GM23248 (cell line): ENCODE measurements at regions not wholly inside any gene's neighbourhood (a gene's known extent, or its start where the extent isn't known, plus 50 kb on each side); places are given as distances from the start of the nearest gene placed in this dataset.

ENCODE experiments used
- DNase-seq: peaks from one replicate; pipeline ENCODE4 v3.0.0-alpha.2; 2015
- H2AFZ ChIP-seq: fragments of 200-600 bp; sonication (generic); 2 replicates; pipeline ENCODE4 v1.6.1; 2016; ENCODE audit warnings: antibody characterized with exemption
- H3F3A ChIP-seq: fragments of 200-600 bp; sonication (generic); 2 replicates; pipeline ENCODE4 v1.6.1; 2016; ENCODE audit warnings: mild to moderate bottlenecking, antibody characterized with exemption, mixed run types; ENCODE audit not compliant: insufficient read depth
- H3K27ac ChIP-seq: fragments of 200-600 bp; sonication (generic); 2 replicates; pipeline ENCODE4 v1.5.1; 2016; ENCODE audit warnings: mild to moderate bottlenecking
- H3K27me3 ChIP-seq: fragments of 200-600 bp; sonication (generic); replicated peaks from 2 replicates; pipeline ENCODE4 v1.6.1; 2016; ENCODE audit warnings: mild to moderate bottlenecking; ENCODE audit not compliant: insufficient read depth
- H3K36me3 ChIP-seq: fragments of 200-600 bp; sonication (generic); 2 replicates; pipeline ENCODE4 v1.6.1; 2016; ENCODE audit warnings: low read depth, mild to moderate bottlenecking
- H3K4me1 ChIP-seq: fragments of 200-600 bp; sonication (generic); 2 replicates; pipeline ENCODE4 v1.6.1; 2016; ENCODE audit warnings: mild to moderate bottlenecking; ENCODE audit not compliant: insufficient read depth
- H3K4me2 ChIP-seq: fragments of 200-600 bp; sonication (generic); one replicate; pipeline ENCODE4 v1.6.1; 2016; ENCODE audit warnings: mild to moderate bottlenecking; ENCODE audit not compliant: unreplicated experiment
- H3K4me3 ChIP-seq: fragments of 200-600 bp; sonication (generic); 2 replicates; pipeline ENCODE4 v1.5.1; 2016; ENCODE audit warnings: mild to moderate bottlenecking
- H3K79me2 ChIP-seq: fragments of 200-600 bp; sonication (generic); 2 replicates; pipeline ENCODE4 v1.6.1; 2016; ENCODE audit warnings: mild to moderate bottlenecking; ENCODE audit not compliant: insufficient read depth
- H3K9ac ChIP-seq: fragments of 200-600 bp; sonication (generic); 2 replicates; pipeline ENCODE4 v1.6.1; 2016; ENCODE audit warnings: mild to moderate bottlenecking
- H3K9me2 ChIP-seq: fragments of 200-600 bp; sonication (generic); 2 replicates; pipeline ENCODE4 v1.6.1; 2016; ENCODE audit warnings: mixed run types, mild to moderate bottlenecking, moderate library complexity; ENCODE audit not compliant: insufficient read depth
- H3K9me3 ChIP-seq: fragments of 200-600 bp; sonication (generic); one replicate; pipeline ENCODE4 v1.6.1; 2017; ENCODE audit warnings: low read depth
- H4K20me1 ChIP-seq: fragments of 200-600 bp; sonication (generic); 2 replicates; pipeline ENCODE4 v1.6.0; 2016; ENCODE audit not compliant: insufficient read depth
- EZH2 ChIP-seq: fragments of 200-600 bp; sonication (generic); IDR thresholded peaks from 2 replicates; pipeline ENCODE4 v1.6.1; 2018; ENCODE audit warnings: antibody characterized with exemption, mild to moderate bottlenecking; ENCODE audit not compliant: insufficient read depth, poor library complexity, severe bottlenecking
- EZH2phosphoT487 ChIP-seq: fragments of 200-600 bp; sonication (generic); IDR thresholded peaks from 2 replicates; pipeline ENCODE4 v1.6.1; 2018; ENCODE audit warnings: antibody characterized with exemption, moderate library complexity, mild to moderate bottlenecking, low read depth; ENCODE audit not compliant: insufficient read depth
- WGBS, 2 experiments: methylation state at CpG; one replicate each; pipeline ENCODE4 v1.1.6; 2015 to 2017; ENCODE audit warnings: low lambda C conversion rate in 2 of 2, low coverage in 1 of 2; ENCODE audit errors: missing lambda C conversion rate in 2 of 2; 5-methylcytosine and 5-hydroxymethylcytosine counted together
- in situ Hi-C: fragments of 300-500 bp; cut with MboI; formaldehyde crosslinking; loops from 2 replicates; pipeline ENCODE4 v1.15.0; 2020

- Histone ChIP-seq H3K79me2 (no peaks in the 10 kb centered on the region), H3K4me3 (no peak overlapping the region), H3K4me1 (no peaks in the 10 kb centered on the region), H3K4me2 (no peak overlapping the region), H3F3A (no peaks in the 10 kb centered on the region), H3K9me2 (no peaks in the 10 kb centered on the region), H3K27me3 (no peaks in the 10 kb centered on the region), H3K9me3 (no peaks in the 10 kb centered on the region), H3K27ac (no peak overlapping the region), H2AFZ (no peak overlapping the region), H3K36me3 (no peaks in the 10 kb centered on the region), H3K9ac (no peak overlapping the region), H4K20me1 (no peaks in the 10 kb centered on the region)
- in situ Hi-C loops, result no loop called here
- 23 to 24% methylated on average over 5 of the region's 5 CpGs for WGBS, 2 experiments
- no peak for DNase-seq
- TF ChIP-seq EZH2phosphoT487 (no peak), EZH2 (no peak)
Observed at GRCh38 chr13:106786006-106786563, 218.1 kb upstream of the ARGLU1 start.

GRCh38 chr13:106774621-106775020 is 206.7 kb upstream of the ARGLU1 start:
- H3K36me3 ChIP-seq, result no peaks in the 10 kb centered on the region
- no peaks in the 10 kb centered on the region for H3K27me3 ChIP-seq
- no peak overlapping the region for H3K9ac ChIP-seq
- DNase-seq, result no peak
- TF ChIP-seq EZH2phosphoT487, result no peak
- no peak for TF ChIP-seq EZH2
- no peak overlapping the region for H3K4me2 ChIP-seq
- H3K9me2 ChIP-seq, result no peaks in the 10 kb centered on the region
- WGBS, 2 experiments, result 11 to 19% methylated on average over 1 of the region's 1 CpG
- in situ Hi-C loops, result no loop called here
- H4K20me1 ChIP-seq, result no peaks in the 10 kb centered on the region
- no peak overlapping the region for H2AFZ ChIP-seq
- H3K4me1 ChIP-seq, result no peaks in the 10 kb centered on the region
- H3K9me3 ChIP-seq, result no peaks in the 10 kb centered on the region
- H3K27ac ChIP-seq, result no peak overlapping the region
- H3K4me3 ChIP-seq, result no peak overlapping the region
- H3F3A ChIP-seq, result no peaks in the 10 kb centered on the region
- H3K79me2 ChIP-seq, result no peaks in the 10 kb centered on the region

GRCh38 chr13:106772006-106772601 is 204.2 kb upstream of the ARGLU1 start:
- H3K79me2 ChIP-seq, result no peaks in the 10 kb centered on the region
- H3K27me3 ChIP-seq, result no peaks in the 10 kb centered on the region
- no peak overlapping the region for H3K27ac ChIP-seq
- WGBS, 2 experiments, result 15 to 23% methylated on average over 6 of the region's 6 CpGs
- no peak overlapping the region for H3K4me2 ChIP-seq
- H3K9me2 ChIP-seq, result no peaks in the 10 kb centered on the region
- no peaks in the 10 kb centered on the region for H3K4me1 ChIP-seq
- no peak overlapping the region for H3K4me3 ChIP-seq
- no peaks in the 10 kb centered on the region for H4K20me1 ChIP-seq
- in situ Hi-C loops, result no loop called here
- DNase-seq, result no peak
- no peaks in the 10 kb centered on the region for H3F3A ChIP-seq
- H2AFZ ChIP-seq, result no peak overlapping the region
- H3K36me3 ChIP-seq, result no peaks in the 10 kb centered on the region
- H3K9ac ChIP-seq, result no peak overlapping the region
- no peaks in the 10 kb centered on the region for H3K9me3 ChIP-seq
- TF ChIP-seq EZH2phosphoT487 (no peak), EZH2 (no peak)

- TF ChIP-seq EZH2phosphoT487, result no peak
- no peak for TF ChIP-seq EZH2
- H3K27ac ChIP-seq, result no peak overlapping the region
- no peaks in the 10 kb centered on the region for H3F3A ChIP-seq
- H3K36me3 ChIP-seq, result no peaks in the 10 kb centered on the region
- H3K4me1 ChIP-seq, result no peaks in the 10 kb centered on the region
- H3K4me2 ChIP-seq, result no peak overlapping the region
- H2AFZ ChIP-seq, result no peak overlapping the region
- WGBS, 2 experiments, result 12 to 26% methylated on average over 3 of the region's 3 CpGs
- H3K9ac ChIP-seq, result no peak overlapping the region
- H3K9me3 ChIP-seq, result no peaks in the 10 kb centered on the region
- in situ Hi-C loops, result no loop called here
- DNase-seq, result no peak
- no peaks in the 10 kb centered on the region for H3K79me2 ChIP-seq
- no peaks in the 10 kb centered on the region for H3K9me2 ChIP-seq
- no peaks in the 10 kb centered on the region for H3K27me3 ChIP-seq
- no peaks in the 10 kb centered on the region for H4K20me1 ChIP-seq
- no peak overlapping the region for H3K4me3 ChIP-seq
Observed at GRCh38 chr13:106768991-106769390, 201.1 kb upstream of the ARGLU1 start.
